ENCODE measurements at regions not wholly inside any gene's neighbourhood (a gene's known extent, or its start where the extent isn't known, plus 50 kb on each side); places are given as distances from the start of the nearest gene placed in this dataset.
"Not testable (repeated sequence)": the region's sequence is repeated elsewhere in the genome, so short reads cannot be mapped to it uniquely, and the experiment has no call there.

GRCh38 chr9:67153501-67153900 lies 161.2 kb upstream of the SPATA31A3 start:
- DNase-seq (ENCODE audit: low read depth in 3 of 3, low spot score in 2 of 3) = not testable (repeated sequence)

- not testable (repeated sequence) for DNase-seq (ENCODE audit: low read depth in 3 of 3, low spot score in 2 of 3)
Measured at GRCh38 chr9:67142392-67143107, 150.2 kb upstream of the SPATA31A3 start.

- not testable (repeated sequence) for DNase-seq (ENCODE audit: low read depth in 3 of 3, low spot score in 2 of 3)
Measured at GRCh38 chr9:67136376-67136775, 144.0 kb upstream of the SPATA31A3 start.

- DNase-seq (ENCODE audit: low read depth in 3 of 3, low spot score in 2 of 3) = not testable (repeated sequence)
Measured at GRCh38 chr9:67133124-67133523, 140.8 kb upstream of the SPATA31A3 start.

- DNase-seq (ENCODE audit: low read depth in 3 of 3, low spot score in 2 of 3) = not testable (repeated sequence)
Measured at GRCh38 chr9:67116761-67117160, 124.4 kb upstream of the SPATA31A3 start.

GRCh38 chr9:67112148-67112547 lies 119.8 kb upstream of the SPATA31A3 start:
- DNase-seq (ENCODE audit: low read depth in 3 of 3, low spot score in 2 of 3) = not testable (repeated sequence)

GRCh38 chr9:67111733-67112132 lies 119.4 kb upstream of the SPATA31A3 start:
- DNase-seq (ENCODE audit: low read depth in 3 of 3, low spot score in 2 of 3) = not testable (repeated sequence)

- not testable (repeated sequence) for DNase-seq (ENCODE audit: low read depth in 3 of 3, low spot score in 2 of 3)
Measured at GRCh38 chr9:67109859-67110258, 117.5 kb upstream of the SPATA31A3 start.

- not testable (repeated sequence) for DNase-seq (ENCODE audit: low read depth in 3 of 3, low spot score in 2 of 3)
Measured at GRCh38 chr9:67106659-67107058, 114.3 kb upstream of the SPATA31A3 start.

- DNase-seq (ENCODE audit: low read depth in 3 of 3, low spot score in 2 of 3) = not testable (repeated sequence)
Measured at GRCh38 chr9:67102506-67103276, 110.3 kb upstream of the SPATA31A3 start.

- DNase-seq (ENCODE audit: low read depth in 3 of 3, low spot score in 2 of 3) = not testable (repeated sequence)
Measured at GRCh38 chr9:67091104-67091503, 98.8 kb upstream of the SPATA31A3 start.

- not testable (repeated sequence) for DNase-seq (ENCODE audit: low read depth in 3 of 3, low spot score in 2 of 3)
Measured at GRCh38 chr9:67086862-67087261, 94.5 kb upstream of the SPATA31A3 start.

- not testable (repeated sequence) for DNase-seq (ENCODE audit: low read depth in 3 of 3, low spot score in 2 of 3)
Measured at GRCh38 chr9:67066140-67066539, 73.8 kb upstream of the SPATA31A3 start.

- DNase-seq (ENCODE audit: low read depth in 3 of 3, low spot score in 2 of 3) = peak in 2 of 3 donors; percentile 1
Measured at GRCh38 chr9:67058898-67059715, 66.8 kb upstream of the SPATA31A3 start.
